Endothelial cell of umbilical vein (primary cell): ENCODE measurements at regions not wholly inside any gene's neighbourhood (a gene's known extent, or its start where the extent isn't known, plus 50 kb on each side); places are given as distances from the start of the nearest gene placed in this dataset.

Experiments used
- BruUV-seq: library from RNA; stranded (reverse); fragments of 400-500 nt; replicated peaks from 2 replicates; lab custom pipeline; 2021; lab: Mats Ljungman, UMichigan
- CTCF ChIA-PET: fragments of 300-600, 350-600 bp; sonication (Branson Sonifier 250); formaldehyde crosslinking; loops from one replicate; lab custom pipeline; 2021; ENCODE audit warnings: antibody characterized with exemption, inconsistent platforms; lab: Charles Lee
- POLR2A ChIA-PET: fragments of 300-600, 350-600 bp; sonication (Branson Sonifier 250); formaldehyde crosslinking; loops from one replicate; lab custom pipeline; 2021; ENCODE audit warnings: antibody characterized with exemption, inconsistent platforms; lab: Charles Lee
- DNase-seq: peaks from one replicate; pipeline ENCODE4 v3.0.0-alpha.2; 2011; ENCODE audit warnings: low read depth, low spot score
- FAIRE-seq: peaks from 2 replicates; lab custom pipeline; 2011; peaks lifted over from hg19 to GRCh38; lab: Jason Lieb, UNC
- H2AFZ ChIP-seq: 2 replicates; pipeline ENCODE4 v1.6.0; 2012; ENCODE audit warnings: low read depth, low read length, control low read depth, inconsistent platforms
- H3K27ac ChIP-seq: 2 replicates; pipeline ENCODE4 v1.5.1; 2011; ENCODE audit warnings: low read depth, mild to moderate bottlenecking, control low read depth, low read length, moderate library complexity; ENCODE audit not compliant: insufficient read depth
- H3K27me3 ChIP-seq, 2 experiments: 2 replicates each; pipeline versions ENCODE4 v1.6.0 to v1.6.1; 2011; ENCODE audit warnings: low read length in 2 of 2, mixed read lengths in 1 of 2; ENCODE audit not compliant: control insufficient read depth in 2 of 2, insufficient read depth in 2 of 2
- H3K36me3 ChIP-seq, 2 experiments: 2 replicates in 1 of 2; 3 replicates in 1 of 2; pipeline ENCODE4 v1.5.1; 2011; ENCODE audit warnings: low read length in 2 of 2, mild to moderate bottlenecking in 1 of 2, moderate library complexity in 1 of 2; ENCODE audit not compliant: control insufficient read depth in 2 of 2, insufficient read depth in 2 of 2; ENCODE audit errors: extremely low read depth in 1 of 2
- H3K4me1 ChIP-seq: 3 replicates; pipeline ENCODE4 v1.5.1; 2011; ENCODE audit warnings: mild to moderate bottlenecking, low read length; ENCODE audit not compliant: control insufficient read depth, insufficient read depth; ENCODE audit errors: extremely low read depth
- H3K4me2 ChIP-seq: 2 replicates; pipeline ENCODE4 v1.6.1; 2011; ENCODE audit warnings: low read length, control low read depth, mixed read lengths; ENCODE audit not compliant: insufficient read depth
- H3K4me3 ChIP-seq, 3 experiments: fragments of 200-600 bp in 1 of 3; sonication (generic), shearing (Covaris generic) in 1 of 3; replicated peaks in 1 of 3; 2 replicates each; pipeline ENCODE4 v1.5.1; 2011 to 2016; ENCODE audit warnings: control low read depth in 3 of 3, low read length in 3 of 3, mild to moderate bottlenecking in 2 of 3, inconsistent platforms in 1 of 3, low read depth in 1 of 3, moderate library complexity in 1 of 3; ENCODE audit not compliant: insufficient read depth in 1 of 3
- H3K79me2 ChIP-seq: 2 replicates; pipeline ENCODE4 v1.6.0; 2012; ENCODE audit warnings: low read length, inconsistent platforms; ENCODE audit not compliant: control insufficient read depth, insufficient read depth
- H3K9ac ChIP-seq: replicated peaks from 2 replicates; pipeline ENCODE3; 2011; ENCODE audit warnings: low read length, control low read depth; ENCODE audit not compliant: insufficient read depth; ENCODE audit errors: extremely low read depth
- H3K9me1 ChIP-seq: replicated peaks from 3 replicates; pipeline ENCODE4 v1.6.0; 2011; ENCODE audit warnings: mild to moderate bottlenecking, low read length; ENCODE audit not compliant: control insufficient read depth, insufficient read depth; ENCODE audit errors: extremely low read depth
- H3K9me3 ChIP-seq: replicated peaks from 2 replicates; pipeline ENCODE4 v1.5.1; 2012; ENCODE audit warnings: low read length, inconsistent platforms; ENCODE audit not compliant: control insufficient read depth, insufficient read depth
- H4K20me1 ChIP-seq: replicated peaks from 2 replicates; pipeline ENCODE3; 2011; ENCODE audit warnings: mild to moderate bottlenecking, low read length; ENCODE audit not compliant: control insufficient read depth, insufficient read depth; ENCODE audit errors: extremely low read depth
- EZH2 ChIP-seq: IDR thresholded peaks from 2 replicates; pipeline ENCODE4 v1.6.1; 2012; ENCODE audit warnings: borderline replicate concordance, low read depth, mild to moderate bottlenecking, moderate library complexity, low read length, inconsistent platforms; ENCODE audit not compliant: severe bottlenecking
- FOS ChIP-seq: IDR thresholded peaks from 2 replicates; pipeline ENCODE4 v1.6.1; 2011; ENCODE audit warnings: mild to moderate bottlenecking, low read length, moderate library complexity, borderline replicate concordance; ENCODE audit not compliant: insufficient read depth
- GATA2 ChIP-seq: IDR thresholded peaks from 2 replicates; pipeline ENCODE4 v1.7.0; 2011; ENCODE audit warnings: low read depth, mild to moderate bottlenecking, moderate library complexity, mixed read lengths, low read length; ENCODE audit not compliant: insufficient read length, insufficient read depth
- JUN ChIP-seq: IDR thresholded peaks from 2 replicates; pipeline ENCODE4 v1.6.1; 2011; ENCODE audit warnings: borderline replicate concordance, low read depth; ENCODE audit not compliant: insufficient read length, insufficient read depth
- MYC ChIP-seq: IDR thresholded peaks from one replicate; pipeline ENCODE4 v1.6.1; 2011; ENCODE audit warnings: mild to moderate bottlenecking, low read depth, low read length
- POLR2A ChIP-seq: IDR thresholded peaks from 2 replicates; pipeline ENCODE4 v1.6.1; 2012; ENCODE audit warnings: low read depth, mild to moderate bottlenecking, control low read depth, low read length
- POLR2AphosphoS5 ChIP-seq: IDR thresholded peaks from 2 replicates; pipeline ENCODE4 v1.6.1; 2012; ENCODE audit warnings: low read depth, mild to moderate bottlenecking, control low read depth, low read length, moderate library complexity; ENCODE audit not compliant: insufficient read depth
- dilution Hi-C: fragments of 300-500 bp; cut with MboI; formaldehyde crosslinking; loops from one replicate; pipeline ENCODE4 v1.15.0; 2019; ENCODE audit warnings: low sequenced_read_pairs; ENCODE audit not compliant: extremely low pct_ligation_motif_present
- intact Hi-C: fragments of 100-400 bp; cut with micrococcal nuclease; formaldehyde crosslinking; loops from one replicate; pipeline ENCODE4 v1.10.0; 2022
- TF ChIP-seq, protein P1 (sequence below): IDR thresholded peaks from 2 replicates; pipeline ENCODE4 v1.6.1; 2011; ENCODE audit not compliant: insufficient read depth, insufficient read length
- TF ChIP-seq, protein P2 (sequence below), 2 donors: IDR thresholded peaks; 1 replicate in 1 of 2; 2 replicates in 1 of 2; pipeline ENCODE4 v1.5.1; 2011; ENCODE audit warnings: low read length in 2 of 2, mild to moderate bottlenecking in 2 of 2, moderate library complexity in 2 of 2, control low read depth in 1 of 2, inconsistent platforms in 1 of 2, low read depth in 1 of 2; ENCODE audit not compliant: insufficient read depth in 1 of 2; ENCODE audit errors: extremely low read depth in 1 of 2

DNA sequence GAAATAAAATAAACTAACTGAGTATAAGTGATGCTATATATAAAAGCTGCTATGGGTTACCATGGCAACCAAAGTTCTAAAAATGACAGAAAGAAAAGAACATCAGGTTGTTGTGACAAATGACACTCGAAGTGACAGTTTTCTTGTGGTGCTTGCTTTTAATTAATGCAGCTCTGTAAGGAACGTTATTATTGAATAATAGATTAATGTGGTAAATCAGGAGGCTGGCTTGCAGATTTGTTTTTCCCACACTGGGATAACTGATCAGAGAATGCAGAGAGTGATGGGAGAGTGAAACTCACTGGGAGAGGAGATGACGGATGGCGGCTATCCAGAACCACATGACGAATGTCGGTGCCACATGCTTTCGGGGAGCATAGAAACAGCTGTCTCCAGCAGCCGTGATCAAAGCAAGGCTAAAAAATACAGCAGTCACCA lies 207.0 kb upstream of the ATP10A start:
- FAIRE-seq (no peak), DNase-seq (no peak)
- intact Hi-C loops: no loop called here
- dilution Hi-C loops: no loop called here
- H3K4me2 ChIP-seq: no peak overlapping the region
- H3K27me3 ChIP-seq: no peaks in the 10 kb centered on the region
- H3K4me1 ChIP-seq: no peaks in the 10 kb centered on the region
- ChIA-PET POLR2A (no interaction called here), CTCF (no interaction called here)
- no peak overlapping the region for H3K4me3 ChIP-seq
- TF ChIP-seq POLR2A (no peak), POLR2AphosphoS5 (no peak), JUN (no peak), GATA2 (no peak), MYC (no peak), FOS (no peak), EZH2 (no peak)
- TF ChIP-seq, protein P1, sequence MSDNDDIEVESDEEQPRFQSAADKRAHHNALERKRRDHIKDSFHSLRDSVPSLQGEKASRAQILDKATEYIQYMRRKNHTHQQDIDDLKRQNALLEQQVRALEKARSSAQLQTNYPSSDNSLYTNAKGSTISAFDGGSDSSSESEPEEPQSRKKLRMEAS: no peak
- TF ChIP-seq, protein P2, sequence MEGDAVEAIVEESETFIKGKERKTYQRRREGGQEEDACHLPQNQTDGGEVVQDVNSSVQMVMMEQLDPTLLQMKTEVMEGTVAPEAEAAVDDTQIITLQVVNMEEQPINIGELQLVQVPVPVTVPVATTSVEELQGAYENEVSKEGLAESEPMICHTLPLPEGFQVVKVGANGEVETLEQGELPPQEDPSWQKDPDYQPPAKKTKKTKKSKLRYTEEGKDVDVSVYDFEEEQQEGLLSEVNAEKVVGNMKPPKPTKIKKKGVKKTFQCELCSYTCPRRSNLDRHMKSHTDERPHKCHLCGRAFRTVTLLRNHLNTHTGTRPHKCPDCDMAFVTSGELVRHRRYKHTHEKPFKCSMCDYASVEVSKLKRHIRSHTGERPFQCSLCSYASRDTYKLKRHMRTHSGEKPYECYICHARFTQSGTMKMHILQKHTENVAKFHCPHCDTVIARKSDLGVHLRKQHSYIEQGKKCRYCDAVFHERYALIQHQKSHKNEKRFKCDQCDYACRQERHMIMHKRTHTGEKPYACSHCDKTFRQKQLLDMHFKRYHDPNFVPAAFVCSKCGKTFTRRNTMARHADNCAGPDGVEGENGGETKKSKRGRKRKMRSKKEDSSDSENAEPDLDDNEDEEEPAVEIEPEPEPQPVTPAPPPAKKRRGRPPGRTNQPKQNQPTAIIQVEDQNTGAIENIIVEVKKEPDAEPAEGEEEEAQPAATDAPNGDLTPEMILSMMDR (IDR thresholded peaks at IDR 0.05; ENCODE audit: extremely low read depth in 1 of 2, insufficient read depth in 1 of 2, low read depth in 1 of 2, low read length in 2 of 2): no peak
- no peak overlapping the region for H3K27ac ChIP-seq
- H3K79me2 ChIP-seq: no peaks in the 10 kb centered on the region
- no peak overlapping the region for H3K9ac ChIP-seq
- no peaks in the 10 kb centered on the region for H3K9me1 ChIP-seq
- BruUV-seq: no TSS peak
- no peak overlapping the region for H2AFZ ChIP-seq
- H3K9me3 ChIP-seq: peaks cover 3% of the 10 kb centered on the region
- H3K36me3 ChIP-seq: no peaks in the 10 kb centered on the region
- no peaks in the 10 kb centered on the region for H4K20me1 ChIP-seq
